ENCODE measurements at regions not wholly inside any gene's neighbourhood (a gene's known extent, or its start where the extent isn't known, plus 50 kb on each side); places are given as distances from the start of the nearest gene placed in this dataset.
A peak's percentile ranks its signal among the peaks of the same experiment; 100 is the strongest.

DNA sequence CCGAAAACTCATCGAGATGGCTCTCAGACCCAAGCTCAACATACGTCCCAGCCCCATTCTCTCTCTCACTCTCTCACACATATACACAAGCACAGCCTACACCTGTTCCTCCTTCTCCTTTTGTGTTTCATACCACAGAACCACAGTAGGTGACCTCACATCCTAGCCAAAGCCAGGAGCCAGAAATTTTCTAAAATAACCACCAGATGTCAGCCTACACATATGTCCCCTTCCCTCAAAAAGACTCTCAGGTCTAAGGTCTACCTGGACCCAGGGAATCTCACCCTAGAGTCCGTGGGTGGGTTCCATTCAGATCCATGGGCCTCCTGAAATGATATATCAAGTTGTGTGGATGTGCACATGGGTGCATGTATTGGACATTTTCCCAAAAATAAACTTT is 104.2 kb upstream of the IPO5 start:
- Histone ChIP-seq H3K9me3 (no peaks in the 10 kb centered on the region), H3K27ac (no peak overlapping the region), H3K36me3 (no peaks in the 10 kb centered on the region), H3K4me1 (peaks cover 0 to 9% (median 0%) of the 10 kb centered on the region in 4 donors), H3K4me3 (no peak overlapping the region), H3K27me3 (no peaks in the 10 kb centered on the region)
- DNase-seq (ENCODE audit: low spot score in 2 of 2): no peak
- TF ChIP-seq, protein P1, sequence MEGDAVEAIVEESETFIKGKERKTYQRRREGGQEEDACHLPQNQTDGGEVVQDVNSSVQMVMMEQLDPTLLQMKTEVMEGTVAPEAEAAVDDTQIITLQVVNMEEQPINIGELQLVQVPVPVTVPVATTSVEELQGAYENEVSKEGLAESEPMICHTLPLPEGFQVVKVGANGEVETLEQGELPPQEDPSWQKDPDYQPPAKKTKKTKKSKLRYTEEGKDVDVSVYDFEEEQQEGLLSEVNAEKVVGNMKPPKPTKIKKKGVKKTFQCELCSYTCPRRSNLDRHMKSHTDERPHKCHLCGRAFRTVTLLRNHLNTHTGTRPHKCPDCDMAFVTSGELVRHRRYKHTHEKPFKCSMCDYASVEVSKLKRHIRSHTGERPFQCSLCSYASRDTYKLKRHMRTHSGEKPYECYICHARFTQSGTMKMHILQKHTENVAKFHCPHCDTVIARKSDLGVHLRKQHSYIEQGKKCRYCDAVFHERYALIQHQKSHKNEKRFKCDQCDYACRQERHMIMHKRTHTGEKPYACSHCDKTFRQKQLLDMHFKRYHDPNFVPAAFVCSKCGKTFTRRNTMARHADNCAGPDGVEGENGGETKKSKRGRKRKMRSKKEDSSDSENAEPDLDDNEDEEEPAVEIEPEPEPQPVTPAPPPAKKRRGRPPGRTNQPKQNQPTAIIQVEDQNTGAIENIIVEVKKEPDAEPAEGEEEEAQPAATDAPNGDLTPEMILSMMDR (IDR thresholded peaks at IDR 0.05): peak in 1 of 5 experiments; percentile 9
- no peak for TF ChIP-seq POLR2A (IDR thresholded peaks at IDR 0.05)
- WGBS, 2 donors: 61 to 69% methylated on average over 4 of the region's 4 CpGs

DNA sequence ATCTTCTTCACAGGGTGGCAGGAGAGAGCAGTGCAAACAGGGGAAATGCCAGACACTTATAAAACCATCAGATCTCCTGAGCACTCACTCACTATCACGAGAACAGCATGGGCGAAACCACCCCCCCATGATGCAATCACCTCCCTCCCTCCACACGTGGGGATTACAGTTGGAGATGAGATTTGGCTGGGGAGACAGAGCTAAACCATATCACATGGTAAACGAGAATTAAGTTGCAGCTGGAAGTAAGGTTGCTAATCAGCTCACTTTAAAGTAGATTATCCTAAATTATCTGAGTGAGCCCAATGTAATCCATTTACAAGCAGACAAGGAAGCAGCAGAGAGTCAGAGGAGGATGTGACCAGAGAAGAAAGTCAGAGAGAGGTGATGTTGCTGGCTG is 102.2 kb upstream of the IPO5 start:
- Histone ChIP-seq H3K4me1 (peaks cover 0 to 21% (median 3%) of the 10 kb centered on the region in 4 donors), H3K4me3 (no peak overlapping the region), H3K36me3 (no peaks in the 10 kb centered on the region), H3K9me3 (no peaks in the 10 kb centered on the region), H3K27ac (no peak overlapping the region), H3K27me3 (no peaks in the 10 kb centered on the region)
- 66 to 78% methylated on average over 4 of the region's 4 CpGs for WGBS, 2 donors
- TF ChIP-seq, protein P1 (IDR thresholded peaks at IDR 0.05): no peak
- TF ChIP-seq POLR2A (IDR thresholded peaks at IDR 0.05) (no peak), EP300 (IDR thresholded peaks at IDR 0.05) (no peak)
- no peak for DNase-seq (ENCODE audit: low spot score in 2 of 2)

DNA sequence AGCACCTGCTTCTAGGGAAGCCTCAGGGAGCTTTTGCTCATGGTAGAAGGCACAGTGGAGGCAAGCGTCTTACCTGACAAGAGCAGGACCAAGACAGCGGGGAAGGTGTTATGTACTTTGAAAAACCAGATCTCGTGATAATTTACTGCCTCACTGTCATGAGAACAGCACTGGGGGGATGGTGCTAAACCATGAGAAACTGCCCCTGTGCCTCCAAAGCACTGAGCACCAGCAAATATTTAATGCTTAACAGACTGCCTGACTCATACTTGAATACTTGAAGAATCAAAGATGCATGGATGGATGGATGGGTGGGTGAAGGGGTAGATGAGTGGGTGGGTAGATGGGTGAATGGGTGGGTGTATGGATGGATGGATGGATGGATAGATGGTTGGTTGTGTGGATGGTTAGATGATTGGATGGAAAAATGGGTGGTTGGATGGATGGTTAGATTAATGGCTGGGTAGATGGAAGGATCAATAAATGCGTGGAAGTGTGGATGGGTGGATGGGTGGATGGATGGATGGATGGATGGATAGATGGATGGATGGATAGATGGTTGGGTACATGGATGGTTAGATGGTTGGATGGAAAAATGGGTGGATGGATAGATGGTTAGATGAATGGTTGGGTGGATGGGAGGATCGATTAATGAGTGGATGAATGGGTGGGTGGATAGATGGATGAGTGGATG is 101.1 kb upstream of the IPO5 start:
- TF ChIP-seq POLR2A (IDR thresholded peaks at IDR 0.05): no peak
- TF ChIP-seq EP300 (IDR thresholded peaks at IDR 0.05): no peak
- TF ChIP-seq, protein P1 (IDR thresholded peaks at IDR 0.05): no peak
- Histone ChIP-seq H3K36me3 (no peaks in the 10 kb centered on the region), H3K4me3 (no peak overlapping the region), H3K4me1 (peaks cover 0 to 26% (median 4%) of the 10 kb centered on the region in 4 donors), H3K27me3 (no peaks in the 10 kb centered on the region), H3K9me3 (no peaks in the 10 kb centered on the region), H3K27ac (no peak overlapping the region)
- WGBS, 2 donors: 76 to 77% methylated on average over 5 of the region's 5 CpGs
- no peak for DNase-seq (ENCODE audit: low spot score in 2 of 2)

DNA sequence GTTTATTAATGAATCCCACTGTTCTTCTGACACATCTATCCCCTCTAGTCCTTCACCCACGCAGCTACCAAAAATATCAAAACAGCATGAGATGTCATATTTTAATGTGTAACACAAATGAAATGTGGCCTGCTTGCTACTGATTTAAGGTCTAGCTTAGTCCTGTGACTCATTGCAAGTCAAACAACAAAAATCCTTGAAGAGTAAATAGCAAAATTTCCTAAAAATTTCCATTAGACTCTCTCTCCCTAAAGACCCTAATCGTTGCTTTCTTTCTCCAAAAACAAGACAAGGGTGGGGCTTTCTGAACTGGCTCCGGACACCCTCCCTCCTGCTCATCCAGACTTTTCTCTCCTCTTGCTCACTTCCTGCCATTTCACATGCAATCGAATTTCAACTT is 99.9 kb upstream of the IPO5 start:
- H3K27ac ChIP-seq: no peak overlapping the region
- no peaks in the 10 kb centered on the region for H3K27me3 ChIP-seq
- peaks cover 0 to 25% (median 4%) of the 10 kb centered on the region in 4 donors for H3K4me1 ChIP-seq
- H3K36me3 ChIP-seq: no peaks in the 10 kb centered on the region
- no peak for DNase-seq (ENCODE audit: low spot score in 2 of 2)
- H3K4me3 ChIP-seq: no peak overlapping the region
- 47 to 50% methylated on average over 4 of the region's 4 CpGs for WGBS, 2 donors
- no peak for TF ChIP-seq EP300 (IDR thresholded peaks at IDR 0.05)
- TF ChIP-seq, protein P1 (IDR thresholded peaks at IDR 0.05): no peak
- no peak for TF ChIP-seq POLR2A (IDR thresholded peaks at IDR 0.05)
- H3K9me3 ChIP-seq: no peaks in the 10 kb centered on the region

DNA sequence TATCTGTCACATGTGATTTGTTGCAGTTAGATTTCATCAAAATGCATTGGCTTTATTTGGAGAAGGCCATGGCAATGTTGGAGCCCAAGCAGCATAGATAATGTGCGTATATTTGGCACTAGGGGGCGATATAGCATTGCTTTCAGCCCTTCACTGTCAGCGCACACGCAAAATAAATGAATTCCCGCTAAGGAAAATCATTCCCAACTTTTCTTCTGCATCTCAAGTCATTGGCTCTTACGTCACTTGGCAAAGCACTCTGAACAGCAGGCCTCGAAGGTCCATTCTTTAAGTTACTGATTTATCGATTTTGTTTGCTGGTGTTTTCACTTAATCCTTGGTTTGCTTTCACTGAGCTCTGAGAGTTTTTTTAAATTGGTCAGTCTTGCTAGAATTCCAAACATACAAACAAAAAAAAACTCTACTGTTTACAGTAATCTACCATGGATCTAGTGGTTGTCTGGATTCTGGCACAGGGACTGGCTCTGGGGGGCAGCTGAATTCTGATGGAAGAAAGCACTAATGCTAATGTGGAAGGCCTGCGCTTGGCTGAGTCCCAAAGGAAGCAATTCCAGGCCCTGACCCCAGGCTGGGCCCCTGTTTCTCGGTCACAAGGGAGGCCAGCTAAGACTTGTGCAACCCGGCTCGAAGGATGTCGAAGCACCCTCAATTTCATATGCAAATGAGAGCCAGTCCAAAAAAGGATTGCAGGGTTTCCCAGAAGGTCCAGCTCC is 97.7 kb upstream of the IPO5 start:
- H3K27ac ChIP-seq: peak overlapping the region in 2 of 4 donors; percentile 54 to 66
- H3K4me1 ChIP-seq: peaks cover 0 to 17% (median 4%) of the 10 kb centered on the region in 4 donors
- WGBS, 2 donors: 13 to 15% methylated on average over 13 of the region's 13 CpGs
- TF ChIP-seq POLR2A (IDR thresholded peaks at IDR 0.05) (no peak), EP300 (IDR thresholded peaks at IDR 0.05) (peak in 1 of 2 donors; percentile 55)
- TF ChIP-seq, protein P1 (IDR thresholded peaks at IDR 0.05): peak; percentile 63 to 83 (median 75)
- DNase-seq (ENCODE audit: low spot score in 2 of 2): peak; percentile 45 to 46
- no peaks in the 10 kb centered on the region for H3K9me3 ChIP-seq
- no peaks in the 10 kb centered on the region for H3K27me3 ChIP-seq
- H3K36me3 ChIP-seq: no peaks in the 10 kb centered on the region
- no peak overlapping the region for H3K4me3 ChIP-seq
